Lower leg skin (tissue), 3 donors: ENCODE measurements at regions not wholly inside any gene's neighbourhood (a gene's known extent, or its start where the extent isn't known, plus 50 kb on each side); places are given as distances from the start of the nearest gene placed in this dataset.

Experiments used
- CTCF ChIP-seq, 3 donors: fragments of 450-650 bp; IDR thresholded peaks; one replicate each; pipeline ENCODE4 v1.5.1; 2016; ENCODE audit warnings: antibody characterized with exemption in 3 of 3, mild to moderate bottlenecking in 3 of 3, moderate library complexity in 2 of 3
- POLR2A ChIP-seq, 2 donors: fragments of 450-650 bp; IDR thresholded peaks; one replicate each; pipeline ENCODE4 v1.6.1; 2016 to 2017; ENCODE audit warnings: antibody characterized with exemption in 2 of 2, mild to moderate bottlenecking in 1 of 2, moderate library complexity in 1 of 2

GRCh38 chr11:30772908-30773307 is 186.8 kb upstream of the MPPED2 start:
- TF ChIP-seq POLR2A (IDR thresholded peaks at IDR 0.05) (no peak), CTCF (IDR thresholded peaks at IDR 0.05) (no peak)
